22Rv1 (cell line): ENCODE measurements at regions not wholly inside any gene's neighbourhood (a gene's known extent, or its start where the extent isn't known, plus 50 kb on each side); places are given as distances from the start of the nearest gene placed in this dataset.

Experiments used
- CTCF ChIP-seq: fragments of 450-650 bp; IDR thresholded peaks from 2 replicates; pipeline ENCODE4 v1.5.1; 2017; ENCODE audit warnings: mild to moderate bottlenecking
- ZFX ChIP-seq: fragments of 450-650 bp; IDR thresholded peaks from 2 replicates; pipeline ENCODE4 v1.6.1; 2017; ENCODE audit warnings: antibody characterized with exemption, borderline replicate concordance

DNA sequence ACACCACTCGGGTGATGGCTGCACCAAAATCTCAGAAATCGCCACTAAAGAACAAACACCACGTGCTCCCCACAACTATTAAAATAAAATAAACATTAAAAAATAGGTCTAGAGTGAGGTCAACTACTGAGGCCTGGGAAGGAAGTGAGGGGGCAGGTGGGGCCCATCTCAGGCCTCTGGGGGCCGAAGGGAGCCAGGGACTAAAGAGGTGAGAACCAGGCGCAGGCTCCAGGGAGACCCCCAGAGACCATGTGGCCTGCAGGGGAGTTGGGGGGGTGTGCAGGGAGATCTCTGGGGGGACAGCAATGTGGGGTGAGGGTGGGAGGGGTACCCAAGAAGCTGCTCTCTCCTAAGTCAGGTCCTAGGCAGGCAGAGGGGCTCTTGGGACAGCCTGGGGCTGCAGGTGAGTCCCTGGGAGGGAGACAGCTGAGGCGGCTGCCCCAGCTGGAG is 111.3 kb upstream of the SMURF2 start:
- TF ChIP-seq CTCF (no peak), ZFX (no peak)
